HepG2 (cell line): ENCODE measurements at regions not wholly inside any gene's neighbourhood (a gene's known extent, or its start where the extent isn't known, plus 50 kb on each side); places are given as distances from the start of the nearest gene placed in this dataset.

Experiments
- ATAC-seq: fragments of 200-7000 bp; cut with Tn5 transposase; 3 replicates; pipeline ENCODE4 v1.9.1; 2020; ENCODE audit warnings: mild to moderate bottlenecking, moderate library complexity
- BruUV-seq: library from RNA; stranded (reverse); fragments of 400-500 nt; replicated peaks from 2 replicates; lab custom pipeline; 2021; lab: Mats Ljungman, UMichigan
- CTCF ChIA-PET: fragments of 300-600 bp; formaldehyde crosslinking; extraction: SDS; loops from one replicate; lab custom pipeline; 2021; ENCODE audit warnings: low total read pairs, inconsistent platforms, low intra/inter-chr PET ratio; lab: Yijun Ruan, JAX
- POLR2A ChIA-PET: fragments of 350-600 bp; sonication (Branson Sonifier 250); formaldehyde crosslinking; loops from one replicate; lab custom pipeline; 2020; ENCODE audit warnings: antibody characterized with exemption, inconsistent platforms; lab: Yijun Ruan, JAX
- DNase-seq: peaks from one replicate; pipeline ENCODE4 v3.0.0-alpha.2; 2015; ENCODE audit warnings: low spot score
- FAIRE-seq: peaks from 3 replicates; lab custom pipeline; 2011; peaks lifted over from hg19 to GRCh38; lab: Jason Lieb, UNC
- H2AFZ ChIP-seq: one replicate; pipeline ENCODE4 v1.6.1; 2011; ENCODE audit warnings: low read length, inconsistent platforms
- H3K27ac ChIP-seq: fragments of 300-600 bp; 3 replicates; pipeline ENCODE4 v1.8.0; 2011; ENCODE audit warnings: mixed run types, mild to moderate bottlenecking, mixed read lengths, low read length, inconsistent platforms; ENCODE audit not compliant: insufficient read depth; ENCODE audit errors: extremely low read length
- H3K27me3 ChIP-seq, 2 experiments: fragments of 200-600 bp in 1 of 2; 2 replicates in 1 of 2; 3 replicates in 1 of 2; pipeline versions ENCODE4 v1.6.0 to v1.8.0; 2011; ENCODE audit warnings: low read length in 2 of 2, mild to moderate bottlenecking in 2 of 2, moderate library complexity in 2 of 2, inconsistent platforms in 1 of 2; ENCODE audit not compliant: insufficient read depth in 2 of 2, control insufficient read depth in 1 of 2
- H3K36me3 ChIP-seq, 2 experiments: fragments of 200-600 bp in 1 of 2; replicated peaks in 1 of 2; 2 replicates in 1 of 2; 3 replicates in 1 of 2; pipeline versions ENCODE4 v1.5.1 to v1.8.0; 2011; ENCODE audit warnings: low read length in 2 of 2, inconsistent platforms in 1 of 2; ENCODE audit not compliant: insufficient read depth in 2 of 2, control insufficient read depth in 1 of 2
- H3K4me1 ChIP-seq: 2 replicates; pipeline ENCODE4 v1.5.1; 2012; ENCODE audit warnings: low read length, inconsistent platforms; ENCODE audit not compliant: insufficient read depth
- H3K4me2 ChIP-seq: 2 replicates; pipeline ENCODE4 v1.6.0; 2011; ENCODE audit warnings: low read depth, low read length, inconsistent platforms
- H3K4me3 ChIP-seq, 3 experiments: fragments of 200-600 bp in 1 of 3; sonication (generic), shearing (Covaris generic) in 1 of 3; replicated peaks in 1 of 3; 2 replicates each; pipeline ENCODE4 v1.5.1; 2011 to 2016; ENCODE audit warnings: low read length in 3 of 3, inconsistent platforms in 2 of 3, low read depth in 2 of 3, mild to moderate bottlenecking in 2 of 3, control low read depth in 1 of 3, mixed read lengths in 1 of 3; ENCODE audit not compliant: insufficient read depth in 1 of 3
- H3K79me2 ChIP-seq: one replicate; pipeline ENCODE4 v1.6.1; 2011; ENCODE audit warnings: low read length, inconsistent platforms; ENCODE audit not compliant: insufficient read depth
- H3K9ac ChIP-seq: 2 replicates; pipeline ENCODE4 v1.6.0; 2011; ENCODE audit warnings: mild to moderate bottlenecking, low read depth, low read length, inconsistent platforms; ENCODE audit not compliant: insufficient read depth
- H3K9me3 ChIP-seq: 2 replicates; pipeline ENCODE4 v1.5.1; 2012; ENCODE audit warnings: mild to moderate bottlenecking, low read length
- H4K20me1 ChIP-seq: 2 replicates; pipeline ENCODE4 v1.6.0; 2011; ENCODE audit warnings: inconsistent platforms, mild to moderate bottlenecking, low read length, moderate library complexity; ENCODE audit not compliant: insufficient read depth
- CTCF ChIP-seq: sonication (generic); formaldehyde crosslinking; IDR thresholded peaks from 2 replicates; pipeline ENCODE4 v1.5.0; 2020; ENCODE audit warnings: mild to moderate bottlenecking, missing genetic modification reagents, moderate library complexity
- KAT8 ChIP-seq: IDR thresholded peaks from 2 replicates; pipeline ENCODE4 v1.6.1; 2016; ENCODE audit warnings: missing genetic modification reagents, missing compliant biosample characterization
- MAFF ChIP-seq: IDR thresholded peaks from 2 replicates; pipeline ENCODE4 v1.6.1; 2011; ENCODE audit warnings: low read depth, low read length, improper control_type of control experiment
- MAFK ChIP-seq, 2 experiments: IDR thresholded peaks in 1 of 2; conservative IDR thresholded peaks in 1 of 2; 2 replicates each; pipeline ENCODE4 v1.6.1; 2011; ENCODE audit warnings: improper control_type of control experiment in 2 of 2, low read length in 2 of 2
- THAP11 ChIP-seq: IDR thresholded peaks from 2 replicates; pipeline ENCODE4 v1.6.1; 2016; ENCODE audit warnings: missing biosample characterization, missing genetic modification reagents
- ZBTB10 ChIP-seq: sonication (generic); formaldehyde crosslinking; IDR thresholded peaks from 2 replicates; pipeline ENCODE4 v1.4.0; 2020; ENCODE audit warnings: missing genetic modification reagents, borderline replicate concordance
- ZBTB34 ChIP-seq: sonication (generic); formaldehyde crosslinking; IDR thresholded peaks from 2 replicates; pipeline ENCODE4 v1.8.0; 2022; ENCODE audit warnings: mild to moderate bottlenecking, missing genetic modification reagents
- WGBS: methylation state at CpG from one replicate; pipeline ENCODE4 v1.1.6; 2017; ENCODE audit warnings: low lambda C conversion rate; 5-methylcytosine and 5-hydroxymethylcytosine counted together
- in situ Hi-C: cut with HindIII; loops from 2 replicates; pipeline ENCODE4 v1.10.0; 2017; ENCODE audit warnings: low pct_unique_long_range_greater_than_20kb; ENCODE audit not compliant: extremely low pct_ligation_motif_present
- intact Hi-C: fragments of 100-400 bp; cut with micrococcal nuclease; formaldehyde crosslinking; loops from one replicate; pipeline ENCODE4 v1.10.0; 2022; ENCODE audit not compliant: unreplicated experiment

GRCh38 chr2:105691947-105692390, 52.7 kb upstream of the NCK2 start:
- CTCF ChIA-PET, result no interaction called here
- WGBS, result 29% methylated on average over 5 of the region's 5 CpGs
- TF ChIP-seq THAP11 (CRISPR knock-in tag) (no peak), MAFF (peak; percentile 51; the same call in 1 of the 2 replicates), CTCF (no peak), ZBTB10 (no peak), KAT8 (CRISPR knock-in tag) (no peak), MAFK (conservative IDR thresholded peaks at IDR 0.05 in 1 of 2, IDR thresholded peaks at IDR 0.05 in 1 of 2; ENCODE audit: low read length in 2 of 2) (peak in 1 of 2 experiments; percentile 50; a peak in 2 of 4 replicates), ZBTB34 (CRISPR knock-in tag) (no peak)
- H2AFZ ChIP-seq, result no peak overlapping the region
- no peak for ATAC-seq
- H3K36me3 ChIP-seq, result no peaks in the 10 kb centered on the region
- BruUV-seq, result no TSS peak
- H4K20me1 ChIP-seq, result no peaks in the 10 kb centered on the region
- POLR2A ChIA-PET, result no interaction called here
- H3K4me3 ChIP-seq, result no peak overlapping the region
- H3K27ac ChIP-seq, result no peak overlapping the region
- H3K4me1 ChIP-seq, result peaks cover under 1% of the 10 kb centered on the region; the same call in 1 of the 2 replicates
- no peak for FAIRE-seq
- DNase-seq, result no peak
- no peaks in the 10 kb centered on the region for H3K79me2 ChIP-seq
- H3K9me3 ChIP-seq, result no peaks in the 10 kb centered on the region
- H3K4me2 ChIP-seq, result no peak overlapping the region
- H3K9ac ChIP-seq, result no peak overlapping the region
- H3K27me3 ChIP-seq, result peaks cover 0 to 12% of the 10 kb centered on the region in 2 experiments; a peak in 2 of 5 replicates
- intact Hi-C loops (no loop called here), in situ Hi-C loops (no loop called here)
